Smooth muscle cell (in vitro differentiated cells): ENCODE measurements at regions not wholly inside any gene's neighbourhood (a gene's known extent, or its start where the extent isn't known, plus 50 kb on each side); places are given as distances from the start of the nearest gene placed in this dataset.

ENCODE experiments used
- DNase-seq: peaks from one replicate; lab custom pipeline; 2025; ENCODE audit not compliant: unreplicated experiment; lab: John Stamatoyannopoulos, UW
- H2AFZ ChIP-seq: fragments of 200-600 bp; sonication (generic); 2 replicates; pipeline ENCODE4 v1.6.0; 2016; ENCODE audit warnings: antibody characterized with exemption, low read depth, mild to moderate bottlenecking
- H3F3A ChIP-seq: fragments of 200-600 bp; sonication (generic); 2 replicates; pipeline ENCODE4 v1.6.0; 2017; ENCODE audit warnings: antibody characterized with exemption, low read depth
- H3K27ac ChIP-seq: fragments of 200-600 bp; sonication (generic); 2 replicates; pipeline ENCODE4 v1.5.1; 2016; ENCODE audit warnings: low read depth, mild to moderate bottlenecking
- H3K27me3 ChIP-seq: fragments of 200-600 bp; sonication (generic); 2 replicates; pipeline ENCODE4 v1.6.1; 2016; ENCODE audit warnings: low read depth, mild to moderate bottlenecking
- H3K36me3 ChIP-seq: fragments of 200-600 bp; sonication (generic); 2 replicates; pipeline ENCODE4 v1.5.1; 2016; ENCODE audit warnings: low read depth
- H3K4me1 ChIP-seq: fragments of 200-600 bp; sonication (generic); 2 replicates; pipeline ENCODE4 v1.5.1; 2016; ENCODE audit warnings: low read depth
- H3K4me2 ChIP-seq: fragments of 200-600 bp; sonication (generic); 2 replicates; pipeline ENCODE4 v1.6.0; 2016; ENCODE audit warnings: mild to moderate bottlenecking
- H3K4me3 ChIP-seq: fragments of 200-600 bp; sonication (generic); 2 replicates; pipeline ENCODE4 v1.5.1; 2016; ENCODE audit warnings: mild to moderate bottlenecking
- H3K79me2 ChIP-seq: fragments of 200-600 bp; sonication (generic); 2 replicates; pipeline ENCODE4 v1.6.0; 2016; ENCODE audit warnings: low read depth, mild to moderate bottlenecking
- H3K9ac ChIP-seq: fragments of 200-600 bp; sonication (generic); 2 replicates; pipeline ENCODE4 v1.6.0; 2016; ENCODE audit warnings: low read depth
- H3K9me3 ChIP-seq: fragments of 200-600 bp; sonication (generic); replicated peaks from 2 replicates; pipeline ENCODE4 v1.5.1; 2016; ENCODE audit warnings: low read depth
- H4K20me1 ChIP-seq: fragments of 200-600 bp; sonication (generic); 2 replicates; pipeline ENCODE4 v1.6.0; 2016; ENCODE audit warnings: low read depth
- CTCF ChIP-seq: fragments of 200-600 bp; sonication (generic); IDR thresholded peaks from 2 replicates; pipeline ENCODE4 v1.5.1; 2017; ENCODE audit warnings: borderline replicate concordance, mild to moderate bottlenecking, antibody characterized with exemption; ENCODE audit not compliant: insufficient read depth, poor library complexity, severe bottlenecking
- WGBS: methylation state at CpG from one replicate; pipeline ENCODE4 v1.1.7; 2016; ENCODE audit warnings: low lambda C conversion rate; 5-methylcytosine and 5-hydroxymethylcytosine counted together

GRCh38 chr3:661356-661755 lies 431.5 kb upstream of the CNTN6 start:
- Histone ChIP-seq H2AFZ (no peak overlapping the region), H3K4me2 (no peak overlapping the region), H3K4me1 (no peaks in the 10 kb centered on the region), H3K27me3 (peaks cover 3% of the 10 kb centered on the region), H3K36me3 (no peaks in the 10 kb centered on the region), H3K9me3 (no peaks in the 10 kb centered on the region), H3K9ac (no peak overlapping the region), H3K4me3 (no peak overlapping the region), H3F3A (no peaks in the 10 kb centered on the region), H3K79me2 (no peaks in the 10 kb centered on the region), H3K27ac (no peak overlapping the region), H4K20me1 (no peaks in the 10 kb centered on the region)
- no peak for DNase-seq
- no peak for TF ChIP-seq CTCF
- WGBS: 81% methylated on average over 3 of the region's 3 CpGs

GRCh38 chr3:674116-674515 lies 418.7 kb upstream of the CNTN6 start:
- no peak for TF ChIP-seq CTCF
- no peak overlapping the region for H3K4me2 ChIP-seq
- no peaks in the 10 kb centered on the region for H3K79me2 ChIP-seq
- no peaks in the 10 kb centered on the region for H3F3A ChIP-seq
- no peak overlapping the region for H2AFZ ChIP-seq
- H3K4me3 ChIP-seq: no peak overlapping the region
- H4K20me1 ChIP-seq: no peaks in the 10 kb centered on the region
- H3K9ac ChIP-seq: no peak overlapping the region
- H3K27ac ChIP-seq: no peak overlapping the region
- H3K36me3 ChIP-seq: no peaks in the 10 kb centered on the region
- WGBS: 78% methylated on average over 2 of the region's 2 CpGs
- H3K27me3 ChIP-seq: no peaks in the 10 kb centered on the region
- DNase-seq: no peak
- no peaks in the 10 kb centered on the region for H3K4me1 ChIP-seq
- H3K9me3 ChIP-seq: no peaks in the 10 kb centered on the region

- Histone ChIP-seq H3K9me3 (no peaks in the 10 kb centered on the region), H2AFZ (no peak overlapping the region), H3K27me3 (no peaks in the 10 kb centered on the region), H3K4me2 (no peak overlapping the region), H4K20me1 (no peaks in the 10 kb centered on the region), H3K27ac (no peak overlapping the region), H3K79me2 (no peaks in the 10 kb centered on the region), H3K36me3 (no peaks in the 10 kb centered on the region), H3K4me1 (no peaks in the 10 kb centered on the region), H3K9ac (no peak overlapping the region), H3F3A (no peaks in the 10 kb centered on the region), H3K4me3 (no peak overlapping the region)
- DNase-seq: no peak
- WGBS: 74% methylated on average over 4 of the region's 4 CpGs
- TF ChIP-seq CTCF: no peak
These were observed 417.0 kb upstream of the CNTN6 start for GRCh38 chr3:675846-676245.

- Histone ChIP-seq H3K9me3 (no peaks in the 10 kb centered on the region), H3F3A (no peaks in the 10 kb centered on the region), H3K36me3 (no peaks in the 10 kb centered on the region), H4K20me1 (no peaks in the 10 kb centered on the region), H3K79me2 (no peaks in the 10 kb centered on the region), H3K27me3 (no peaks in the 10 kb centered on the region), H3K27ac (no peak overlapping the region), H3K4me2 (no peak overlapping the region), H3K9ac (no peak overlapping the region), H3K4me3 (no peak overlapping the region), H3K4me1 (no peaks in the 10 kb centered on the region), H2AFZ (no peak overlapping the region)
- no peak for TF ChIP-seq CTCF
- WGBS: 64% methylated on average over 2 of the region's 2 CpGs
- no peak for DNase-seq
These were observed 409.1 kb upstream of the CNTN6 start for GRCh38 chr3:683770-684169.
